IPS-11a (cell line): ENCODE measurements at regions not wholly inside any gene's neighbourhood (a gene's known extent, or its start where the extent isn't known, plus 50 kb on each side); places are given as distances from the start of the nearest gene placed in this dataset.

Experiments
- H3K4me3 ChIP-seq: one replicate; pipeline ENCODE4 v1.5.1; 2013; ENCODE audit warnings: low read depth, low read length, control low read depth

- H3K4me3 ChIP-seq: no peak overlapping the region
These were observed 303.0 kb upstream of the CDH9 start for GRCh38 chr5:27341342-27341741.

GRCh38 chr5:27336817-27337216, 298.4 kb upstream of the CDH9 start:
- no peak overlapping the region for H3K4me3 ChIP-seq

GRCh38 chr5:27328480-27328879, 290.1 kb upstream of the CDH9 start:
- no peak overlapping the region for H3K4me3 ChIP-seq

- no peak overlapping the region for H3K4me3 ChIP-seq
These were observed 287.1 kb upstream of the CDH9 start for GRCh38 chr5:27325513-27325912.

- H3K4me3 ChIP-seq: no peak overlapping the region
These were observed 280.3 kb upstream of the CDH9 start for GRCh38 chr5:27318701-27319100.

DNA sequence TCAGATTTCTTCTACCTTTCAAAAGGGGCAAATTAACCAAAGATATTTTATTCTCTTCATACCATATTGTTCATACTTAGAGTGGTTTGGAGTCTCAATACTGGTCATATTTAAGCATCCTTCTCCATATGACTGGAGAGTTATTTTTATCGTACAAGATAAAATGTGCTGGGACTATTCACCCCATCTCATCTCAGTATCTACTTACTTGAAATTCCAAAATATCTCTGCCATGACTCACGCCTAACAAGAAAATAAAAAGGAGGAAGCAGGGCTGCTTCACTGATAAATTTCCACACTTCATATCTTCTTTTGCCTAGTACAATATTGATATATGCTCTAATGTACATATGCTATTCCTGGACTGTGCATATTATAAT, 277.9 kb upstream of the CDH9 start:
- no peak overlapping the region for H3K4me3 ChIP-seq

DNA sequence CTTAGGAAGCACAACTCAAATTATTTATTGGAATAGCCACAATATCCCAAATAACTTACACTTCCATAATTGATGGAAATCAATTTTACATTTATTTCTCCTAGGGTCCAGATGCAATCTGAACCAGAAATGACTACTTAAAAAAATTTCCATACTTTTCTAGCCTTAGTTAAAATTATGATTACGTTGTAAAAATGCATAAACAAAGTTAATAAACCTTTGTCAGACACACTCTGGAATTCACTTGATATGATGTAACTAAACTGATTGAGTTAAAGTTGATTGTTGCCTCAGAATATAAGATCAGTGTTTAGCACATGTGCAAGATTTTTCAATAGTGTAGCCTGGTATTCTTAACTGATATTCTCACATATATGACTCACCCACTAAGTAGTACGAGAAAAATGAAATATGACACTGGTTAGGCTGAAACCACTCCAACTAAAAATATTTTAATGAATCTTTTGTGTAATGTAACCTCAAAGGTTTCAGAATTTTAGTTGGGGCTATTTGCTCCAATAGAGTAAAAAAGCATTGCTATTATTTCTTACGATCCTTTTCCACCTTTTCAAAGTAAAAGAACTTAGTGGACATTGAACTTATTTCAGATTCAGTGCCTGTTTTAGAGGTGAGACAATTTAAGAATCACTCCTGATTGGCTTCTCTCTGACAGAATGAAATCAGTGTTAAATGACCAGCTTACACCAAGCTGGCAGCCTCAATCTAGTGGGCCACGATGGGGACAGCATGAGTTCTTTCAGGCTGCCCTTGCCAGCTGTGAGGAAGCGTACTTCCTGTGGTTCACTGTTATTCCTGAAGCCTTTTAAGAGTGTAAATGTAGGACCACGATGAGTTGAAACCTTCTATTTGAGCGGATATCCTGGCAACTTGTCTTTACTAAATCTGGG, 277.2 kb upstream of the CDH9 start:
- H3K4me3 ChIP-seq: no peak overlapping the region

GRCh38 chr5:27313549-27313948, 275.2 kb upstream of the CDH9 start:
- H3K4me3 ChIP-seq: no peak overlapping the region

DNA sequence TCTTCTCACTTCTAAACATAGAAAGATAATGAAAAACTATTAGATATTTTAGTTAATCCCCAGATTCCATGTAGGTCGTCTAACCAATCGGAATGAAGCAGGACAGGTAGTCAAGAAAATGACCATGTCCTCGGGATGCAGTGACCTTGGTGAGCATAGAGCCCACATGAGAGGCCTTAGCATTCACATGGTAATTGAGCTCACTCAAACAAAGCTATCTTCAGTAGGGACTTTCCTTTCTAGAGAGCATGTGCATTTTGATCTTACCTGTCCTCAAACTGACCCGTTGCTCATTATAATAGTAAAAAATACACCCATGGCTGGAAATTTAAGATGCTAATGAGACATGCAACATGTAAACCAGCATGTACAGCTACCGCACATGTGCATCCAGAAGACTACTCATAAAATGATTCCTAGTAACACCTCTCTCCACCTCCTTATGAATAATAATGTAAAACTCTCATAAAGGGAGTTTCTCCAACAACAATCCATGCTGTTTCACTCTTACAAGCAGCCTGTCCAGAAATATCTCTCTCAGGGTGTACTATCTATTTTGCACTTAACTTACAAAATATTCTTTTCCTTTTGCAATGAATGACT, 274.0 kb upstream of the CDH9 start:
- no peak overlapping the region for H3K4me3 ChIP-seq

DNA sequence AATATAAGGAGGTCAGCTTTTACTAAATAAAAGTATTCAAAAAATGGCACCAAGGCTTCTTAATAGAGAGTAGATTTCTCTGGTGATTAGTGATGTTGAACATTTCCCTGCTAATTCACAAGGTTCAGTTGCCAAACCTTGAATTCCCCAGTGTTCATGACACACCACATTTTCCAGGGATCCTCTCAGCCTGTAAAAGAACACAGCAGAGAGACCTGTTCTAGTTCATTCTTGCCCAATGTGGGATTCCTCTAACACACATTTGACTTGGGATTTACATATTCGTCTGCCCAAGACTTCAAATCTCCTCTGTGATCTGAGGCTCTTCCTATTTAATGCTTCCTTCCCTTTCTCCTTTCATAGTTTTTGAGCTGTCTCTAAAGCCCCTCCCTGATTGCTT, 273.2 kb upstream of the CDH9 start:
- no peak overlapping the region for H3K4me3 ChIP-seq

GRCh38 chr5:27308153-27308552, 269.8 kb upstream of the CDH9 start:
- no peak overlapping the region for H3K4me3 ChIP-seq

- no peak overlapping the region for H3K4me3 ChIP-seq
These were observed 251.8 kb upstream of the CDH9 start for GRCh38 chr5:27290172-27290571.

GRCh38 chr5:27276119-27276518, 237.7 kb upstream of the CDH9 start:
- no peak overlapping the region for H3K4me3 ChIP-seq

DNA sequence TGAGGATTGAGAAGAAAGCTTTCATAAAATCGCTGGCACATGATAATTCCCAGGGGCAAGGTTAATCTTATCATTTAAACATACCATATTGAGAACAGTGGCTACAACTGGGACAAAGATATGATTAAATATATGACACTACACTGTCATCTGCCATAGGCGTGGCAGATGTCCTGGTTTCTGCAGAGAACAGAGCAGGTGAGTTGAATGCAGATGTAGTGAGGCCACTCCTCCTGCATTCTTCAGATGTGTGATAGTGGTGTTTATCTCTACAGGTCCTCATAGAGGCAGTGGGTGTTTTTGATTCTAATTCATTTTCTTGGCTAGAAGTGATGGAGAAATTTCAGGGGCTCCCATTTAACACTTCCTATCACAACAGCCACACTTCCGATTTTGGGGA, 237.0 kb upstream of the CDH9 start:
- H3K4me3 ChIP-seq: no peak overlapping the region

DNA sequence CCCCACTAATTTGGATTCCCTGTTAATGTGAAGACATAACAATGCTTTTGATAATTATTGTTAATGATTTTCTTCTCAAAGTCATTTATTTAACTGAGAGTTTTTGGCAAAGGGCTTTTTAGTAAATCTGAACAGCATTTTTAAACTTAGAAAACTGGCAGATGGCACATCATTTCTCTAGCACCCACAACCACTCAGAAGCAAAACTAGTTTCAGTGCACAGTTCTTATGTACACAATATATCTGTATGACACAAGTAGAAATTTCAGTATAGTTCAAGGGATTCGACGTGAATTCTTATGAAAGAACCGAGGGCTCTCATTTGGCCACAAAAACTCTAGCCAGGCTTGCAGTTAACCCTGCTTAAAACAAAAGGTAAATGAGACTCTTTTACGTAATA, 231.4 kb upstream of the CDH9 start:
- no peak overlapping the region for H3K4me3 ChIP-seq

GRCh38 chr5:27267209-27267824, 228.9 kb upstream of the CDH9 start:
- no peak overlapping the region for H3K4me3 ChIP-seq

DNA sequence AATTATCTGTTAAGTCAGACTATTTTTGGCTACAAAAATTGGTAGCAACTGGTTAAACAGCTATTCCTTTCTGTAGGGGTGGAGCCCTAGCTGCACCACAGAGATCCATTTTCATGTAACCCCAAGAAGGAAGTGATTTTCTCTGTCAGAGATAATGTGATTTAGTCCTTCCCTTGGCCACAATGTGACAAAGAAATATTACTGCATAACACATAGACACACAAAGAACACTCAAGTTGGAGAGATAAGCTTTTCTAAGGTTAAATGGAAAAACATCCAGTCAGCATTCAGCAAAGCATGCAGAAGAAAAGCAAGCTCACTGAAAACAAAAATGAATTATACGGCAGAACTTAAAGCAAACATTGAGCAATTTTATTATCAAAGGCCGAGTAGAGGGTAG, 227.8 kb upstream of the CDH9 start:
- no peak overlapping the region for H3K4me3 ChIP-seq

- no peak overlapping the region for H3K4me3 ChIP-seq
These were observed 219.3 kb upstream of the CDH9 start for GRCh38 chr5:27257696-27258095.

GRCh38 chr5:27252911-27253310, 214.5 kb upstream of the CDH9 start:
- no peak overlapping the region for H3K4me3 ChIP-seq

GRCh38 chr5:27242258-27242626, 203.9 kb upstream of the CDH9 start:
- H3K4me3 ChIP-seq: no peak overlapping the region

DNA sequence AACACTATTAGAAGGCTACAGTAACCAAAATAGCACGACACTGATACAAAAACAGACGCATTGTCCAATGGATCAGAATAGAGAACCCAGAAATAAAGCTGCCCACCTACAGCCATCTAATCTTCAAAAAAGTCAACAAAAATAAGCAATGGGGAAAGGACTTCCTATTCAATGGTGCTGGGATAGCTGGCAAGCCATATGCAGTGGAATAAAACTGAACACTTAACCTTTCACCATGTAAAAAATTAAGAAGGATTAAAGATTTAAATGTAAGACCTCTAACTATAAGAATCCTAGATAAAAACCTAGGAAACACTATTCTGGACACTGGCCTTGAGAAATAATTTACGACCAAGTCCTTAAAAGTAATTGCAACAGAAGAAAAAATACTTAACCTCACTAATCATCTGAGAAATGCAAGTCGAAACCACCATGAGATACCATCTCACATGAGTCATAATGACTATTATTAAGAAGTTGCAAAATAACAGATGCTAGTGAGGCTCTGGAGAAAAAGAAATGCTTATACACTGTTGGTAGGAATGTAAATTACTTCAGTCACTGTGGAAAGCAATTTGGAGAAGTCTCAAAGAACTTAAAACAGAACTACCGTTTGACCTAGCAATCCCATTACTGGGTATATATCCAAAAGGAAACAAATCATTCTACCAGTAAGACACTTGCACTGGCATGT, 203.3 kb upstream of the CDH9 start:
- H3K4me3 ChIP-seq: no peak overlapping the region

DNA sequence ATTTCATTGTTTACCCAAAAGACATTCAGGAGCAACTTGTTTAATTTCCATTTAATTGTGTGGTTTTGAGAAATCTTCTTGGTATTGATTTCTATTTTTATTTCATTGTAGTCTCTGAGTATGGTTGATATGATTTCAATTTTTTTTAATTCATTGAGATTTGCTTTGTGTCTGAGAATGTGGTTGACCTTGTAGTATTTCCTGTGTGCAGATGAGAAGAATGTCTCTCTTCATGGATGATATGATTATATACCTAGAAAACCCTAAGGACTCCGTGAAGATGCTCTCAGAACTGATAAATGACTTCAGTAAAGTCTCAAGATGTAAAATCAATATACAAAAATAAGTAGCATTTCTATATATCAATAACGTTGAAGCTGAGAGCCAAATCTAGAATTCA, 202.4 kb upstream of the CDH9 start:
- no peak overlapping the region for H3K4me3 ChIP-seq
